ENCODE measurements at regions not wholly inside any gene's neighbourhood (a gene's known extent, or its start where the extent isn't known, plus 50 kb on each side); places are given as distances from the start of the nearest gene placed in this dataset.

DNA sequence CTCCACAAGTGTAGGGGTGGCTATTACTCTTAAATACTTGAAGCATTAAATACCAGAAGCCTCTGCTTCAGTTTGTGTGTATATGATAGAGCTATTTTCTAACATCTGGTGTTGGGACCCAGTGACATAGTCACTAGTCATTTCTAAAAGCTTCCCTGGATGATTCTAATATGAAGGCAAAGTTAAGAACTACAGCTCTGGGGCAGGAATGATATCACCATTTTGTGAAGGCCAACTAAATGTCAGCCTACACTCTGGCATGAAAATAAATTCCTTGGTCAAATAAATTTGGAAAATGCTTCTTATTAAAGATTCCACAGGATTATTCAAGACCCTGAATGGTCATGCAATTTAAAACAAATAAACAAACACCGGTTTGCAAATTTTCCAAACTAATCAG, 197.7 kb downstream of the PLK2 start:
- TF ChIP-seq, protein P1, sequence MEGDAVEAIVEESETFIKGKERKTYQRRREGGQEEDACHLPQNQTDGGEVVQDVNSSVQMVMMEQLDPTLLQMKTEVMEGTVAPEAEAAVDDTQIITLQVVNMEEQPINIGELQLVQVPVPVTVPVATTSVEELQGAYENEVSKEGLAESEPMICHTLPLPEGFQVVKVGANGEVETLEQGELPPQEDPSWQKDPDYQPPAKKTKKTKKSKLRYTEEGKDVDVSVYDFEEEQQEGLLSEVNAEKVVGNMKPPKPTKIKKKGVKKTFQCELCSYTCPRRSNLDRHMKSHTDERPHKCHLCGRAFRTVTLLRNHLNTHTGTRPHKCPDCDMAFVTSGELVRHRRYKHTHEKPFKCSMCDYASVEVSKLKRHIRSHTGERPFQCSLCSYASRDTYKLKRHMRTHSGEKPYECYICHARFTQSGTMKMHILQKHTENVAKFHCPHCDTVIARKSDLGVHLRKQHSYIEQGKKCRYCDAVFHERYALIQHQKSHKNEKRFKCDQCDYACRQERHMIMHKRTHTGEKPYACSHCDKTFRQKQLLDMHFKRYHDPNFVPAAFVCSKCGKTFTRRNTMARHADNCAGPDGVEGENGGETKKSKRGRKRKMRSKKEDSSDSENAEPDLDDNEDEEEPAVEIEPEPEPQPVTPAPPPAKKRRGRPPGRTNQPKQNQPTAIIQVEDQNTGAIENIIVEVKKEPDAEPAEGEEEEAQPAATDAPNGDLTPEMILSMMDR (IDR thresholded peaks at IDR 0.05; ENCODE audit: low read length, missing control alignments): no peak
- no peak for DNase-seq (ENCODE audit: low read depth)
- H3K4me3 ChIP-seq (replicated peaks; ENCODE audit: low read depth, low read length): no peak overlapping the region

DNA sequence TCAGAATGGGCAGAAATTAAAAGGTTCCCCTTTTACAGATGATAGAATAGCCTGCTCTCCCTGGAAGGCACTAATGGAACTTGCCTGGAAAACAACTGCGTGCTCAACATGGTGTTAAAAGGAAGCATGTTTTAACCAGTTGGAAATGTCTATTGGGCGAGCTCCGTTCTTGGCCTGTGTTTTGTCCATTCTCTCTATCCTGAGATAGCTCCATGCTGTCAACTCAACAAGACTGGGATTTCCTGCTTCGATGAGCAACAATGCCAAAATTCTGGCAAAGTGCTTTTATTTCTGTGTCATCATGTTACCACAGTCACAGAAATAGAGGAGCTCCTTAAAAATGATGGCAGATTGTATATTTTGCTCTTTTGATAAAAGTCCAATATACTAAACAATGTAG, 198.3 kb downstream of the PLK2 start:
- TF ChIP-seq, protein P1 (IDR thresholded peaks at IDR 0.05; ENCODE audit: low read length, missing control alignments): no peak
- no peak overlapping the region for H3K4me3 ChIP-seq (replicated peaks; ENCODE audit: low read depth, low read length)
- peak; percentile 90 for DNase-seq (ENCODE audit: low read depth)

DNA sequence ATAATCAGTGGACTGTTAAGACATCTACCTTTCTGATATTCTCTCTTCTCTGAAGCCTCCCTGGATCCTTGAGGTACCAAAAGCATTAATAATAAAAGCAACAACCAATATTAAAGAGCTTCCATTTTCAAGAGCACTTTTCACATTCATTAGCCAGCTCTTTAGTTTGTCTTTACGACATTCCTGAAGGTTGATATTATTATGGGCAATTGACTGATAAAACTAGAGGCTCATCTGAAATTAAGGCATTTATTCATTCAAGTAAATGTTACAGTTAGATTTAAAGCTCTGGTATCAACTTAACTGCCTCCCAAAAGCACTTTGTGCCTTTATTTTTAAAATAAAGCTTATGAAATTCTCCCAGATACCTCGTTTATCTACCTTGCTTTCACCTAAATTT, 199.6 kb downstream of the PLK2 start:
- DNase-seq (ENCODE audit: low read depth): no peak
- TF ChIP-seq, protein P1 (IDR thresholded peaks at IDR 0.05; ENCODE audit: low read length, missing control alignments): no peak
- H3K4me3 ChIP-seq (replicated peaks; ENCODE audit: low read depth, low read length): no peak overlapping the region

DNA sequence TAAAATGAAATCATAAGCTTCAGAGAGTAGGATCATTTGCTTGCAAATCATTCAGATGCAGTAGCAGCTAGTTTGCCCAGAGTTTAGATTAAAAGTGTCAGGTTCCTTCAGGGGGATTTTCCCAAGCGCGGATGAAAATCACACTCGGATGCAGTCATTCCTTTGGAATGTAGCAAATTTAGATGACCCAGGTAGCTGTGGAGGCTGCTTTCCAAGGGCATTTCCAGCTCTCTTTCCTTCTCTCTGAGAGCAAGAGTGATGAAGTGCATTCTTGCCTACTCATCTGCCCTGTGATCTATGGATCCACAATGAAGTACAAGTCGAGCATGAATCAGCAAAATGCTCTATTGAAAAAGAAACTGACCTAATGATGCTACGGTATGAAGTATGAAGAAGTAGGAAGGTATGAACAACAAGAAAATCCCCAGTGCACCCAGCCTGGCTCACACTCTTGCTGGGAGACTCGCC, 200.2 kb downstream of the PLK2 start:
- no peak overlapping the region for H3K4me3 ChIP-seq (replicated peaks; ENCODE audit: low read depth, low read length)

DNA sequence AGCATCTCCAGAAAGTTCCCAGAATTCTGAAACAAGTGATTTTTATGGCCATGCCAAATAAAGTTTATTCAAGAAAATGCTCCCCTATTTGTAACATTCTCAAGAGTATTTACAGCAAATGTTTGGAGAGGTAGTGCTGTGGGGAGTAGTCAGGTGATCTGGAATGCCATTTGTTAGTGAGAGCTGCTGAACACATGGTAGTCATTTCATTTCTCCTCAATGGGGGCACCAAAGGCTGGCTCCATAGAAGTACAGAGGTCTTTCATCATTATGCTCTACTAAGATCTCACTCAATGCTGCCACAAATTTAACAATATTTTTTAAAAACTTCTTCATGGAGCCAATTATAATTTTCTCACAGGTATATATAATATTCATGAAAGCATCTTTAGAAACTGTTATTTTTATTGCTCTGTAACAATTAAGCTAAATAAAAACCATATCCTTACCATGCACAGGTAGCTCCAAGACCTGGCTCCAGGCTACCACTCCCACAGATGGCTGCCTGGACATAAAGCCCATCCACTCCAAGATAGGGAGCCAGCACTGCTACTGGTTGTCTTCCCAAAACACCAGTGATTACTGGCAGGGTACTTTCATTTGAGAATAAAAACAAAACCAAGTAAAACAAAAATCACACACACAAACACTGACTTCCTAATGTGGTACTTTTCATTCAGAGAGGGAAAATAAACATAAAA, 200.8 kb downstream of the PLK2 start:
- DNase-seq (ENCODE audit: low read depth): no peak
- TF ChIP-seq, protein P1 (IDR thresholded peaks at IDR 0.05; ENCODE audit: low read length, missing control alignments): no peak
- H3K4me3 ChIP-seq (replicated peaks; ENCODE audit: low read depth, low read length): no peak overlapping the region

More for the DNA sequence above, 200.2 kb downstream of the PLK2 start:
- TF ChIP-seq, protein P1 (IDR thresholded peaks at IDR 0.05; ENCODE audit: low read length, missing control alignments): no peak
- peak; percentile 89 for DNase-seq (ENCODE audit: low read depth)

DNA sequence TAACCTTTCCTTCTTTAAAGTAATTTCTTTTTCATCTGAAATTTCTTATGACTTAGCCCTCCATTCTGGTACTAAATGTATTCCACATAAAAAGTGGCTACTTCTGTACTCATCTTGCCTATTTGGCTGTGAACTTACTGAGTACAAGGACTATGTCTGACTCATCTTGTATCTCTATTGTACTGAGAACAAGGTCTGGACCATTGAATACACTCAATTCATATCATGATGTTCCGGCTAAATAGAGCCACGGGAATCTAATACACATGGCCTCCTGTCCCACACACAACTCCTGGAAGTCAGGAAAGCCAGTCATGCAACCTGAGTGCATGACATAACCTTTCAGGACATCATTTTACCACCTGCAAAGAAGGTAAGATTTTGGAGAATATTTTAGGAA, 203.9 kb downstream of the PLK2 start:
- no peak overlapping the region for H3K4me3 ChIP-seq (replicated peaks; ENCODE audit: low read depth, low read length)
- TF ChIP-seq, protein P1 (IDR thresholded peaks at IDR 0.05; ENCODE audit: low read length, missing control alignments): no peak
- DNase-seq (ENCODE audit: low read depth): peak; percentile 40

DNA sequence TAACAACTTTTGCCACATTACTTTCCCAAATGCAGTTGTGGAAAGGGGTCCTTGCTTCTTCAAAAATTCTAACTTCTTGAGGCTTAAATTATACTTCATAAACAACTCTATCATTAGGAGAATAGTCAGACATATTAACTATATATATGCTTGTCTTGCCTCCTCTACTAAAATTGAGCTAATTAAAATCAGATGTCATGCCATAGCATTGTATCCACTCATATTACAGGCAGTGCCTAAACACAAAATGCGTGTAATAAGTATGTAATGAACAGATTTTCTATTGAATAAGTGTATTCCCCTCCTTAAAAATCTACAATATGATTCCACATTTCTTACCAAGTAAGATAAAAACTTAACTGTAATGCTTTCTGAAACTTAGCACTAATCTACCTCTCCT, 204.5 kb downstream of the PLK2 start:
- DNase-seq (ENCODE audit: low read depth): no peak
- no peak overlapping the region for H3K4me3 ChIP-seq (replicated peaks; ENCODE audit: low read depth, low read length)
- TF ChIP-seq, protein P1 (IDR thresholded peaks at IDR 0.05; ENCODE audit: low read length, missing control alignments): no peak
